GM23338 (cell line): ENCODE measurements at regions not wholly inside any gene's neighbourhood (a gene's known extent, or its start where the extent isn't known, plus 50 kb on each side); places are given as distances from the start of the nearest gene placed in this dataset.

Source experiments
- CREB1 ChIP-seq: fragments of 250-450 bp; sonication (Bioruptor Pico); IDR thresholded peaks from 2 replicates; pipeline ENCODE4 v1.5.0; 2020; ENCODE audit warnings: low read depth, mild to moderate bottlenecking, moderate library complexity
- ETS1 ChIP-seq: IDR thresholded peaks from 2 replicates; pipeline ENCODE4 v1.6.1; 2016; ENCODE audit warnings: antibody characterized with exemption
- EZH2 ChIP-seq: fragments of 200-600 bp; sonication (generic); IDR thresholded peaks from one replicate; pipeline ENCODE4 v1.8.0; 2017; ENCODE audit warnings: antibody characterized with exemption, mild to moderate bottlenecking, low read depth; ENCODE audit not compliant: unreplicated experiment
- JUNB ChIP-seq: IDR thresholded peaks from one replicate; pipeline ENCODE4 v1.6.1; 2016; ENCODE audit warnings: antibody characterized with exemption; ENCODE audit not compliant: unreplicated experiment
- NANOG ChIP-seq: IDR thresholded peaks from 2 replicates; pipeline ENCODE4 v1.6.1; 2016; ENCODE audit warnings: antibody characterized with exemption, borderline replicate concordance
- POLR2AphosphoS5 ChIP-seq: IDR thresholded peaks from 2 replicates; pipeline ENCODE4 v1.6.1; 2016; ENCODE audit warnings: antibody characterized with exemption, low read depth
- STAT1 ChIP-seq: IDR thresholded peaks from one replicate; pipeline ENCODE4 v1.6.1; 2016; ENCODE audit warnings: antibody characterized with exemption; ENCODE audit not compliant: unreplicated experiment
- TF ChIP-seq, protein P1 (sequence below), 2 experiments: fragments of 200-600 bp in 1 of 2; sonication (generic) in 1 of 2; conservative IDR thresholded peaks; 2 replicates each; pipeline versions ENCODE4 v1.5.1 to v1.6.1; 2016 to 2017; ENCODE audit warnings: antibody characterized with exemption in 2 of 2, low read depth in 2 of 2, mild to moderate bottlenecking in 2 of 2, moderate library complexity in 1 of 2

DNA sequence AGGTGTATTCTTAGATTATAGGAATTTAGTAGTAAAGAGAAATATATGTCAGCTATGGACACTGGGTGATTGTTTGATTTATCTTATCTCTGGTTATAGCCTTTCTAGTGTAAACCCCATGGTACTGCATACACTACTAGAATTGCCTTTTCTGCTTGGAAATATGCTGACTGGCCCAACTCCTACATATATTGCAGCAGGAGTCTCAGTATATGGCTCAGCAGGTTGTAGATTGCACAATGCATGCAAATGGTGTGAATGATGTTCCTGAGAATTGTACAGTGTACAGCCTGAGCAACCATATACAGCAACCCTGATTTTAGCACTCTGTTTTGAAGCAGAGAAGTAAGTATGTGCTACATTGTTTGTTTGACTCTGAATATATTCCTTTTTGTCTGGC, 153.4 kb upstream of the NPY start:
- TF ChIP-seq JUNB (no peak), ETS1 (no peak), POLR2AphosphoS5 (no peak), CREB1 (CRISPR knock-in tag) (no peak), NANOG (no peak), STAT1 (no peak), EZH2 (no peak)
- TF ChIP-seq, protein P1, sequence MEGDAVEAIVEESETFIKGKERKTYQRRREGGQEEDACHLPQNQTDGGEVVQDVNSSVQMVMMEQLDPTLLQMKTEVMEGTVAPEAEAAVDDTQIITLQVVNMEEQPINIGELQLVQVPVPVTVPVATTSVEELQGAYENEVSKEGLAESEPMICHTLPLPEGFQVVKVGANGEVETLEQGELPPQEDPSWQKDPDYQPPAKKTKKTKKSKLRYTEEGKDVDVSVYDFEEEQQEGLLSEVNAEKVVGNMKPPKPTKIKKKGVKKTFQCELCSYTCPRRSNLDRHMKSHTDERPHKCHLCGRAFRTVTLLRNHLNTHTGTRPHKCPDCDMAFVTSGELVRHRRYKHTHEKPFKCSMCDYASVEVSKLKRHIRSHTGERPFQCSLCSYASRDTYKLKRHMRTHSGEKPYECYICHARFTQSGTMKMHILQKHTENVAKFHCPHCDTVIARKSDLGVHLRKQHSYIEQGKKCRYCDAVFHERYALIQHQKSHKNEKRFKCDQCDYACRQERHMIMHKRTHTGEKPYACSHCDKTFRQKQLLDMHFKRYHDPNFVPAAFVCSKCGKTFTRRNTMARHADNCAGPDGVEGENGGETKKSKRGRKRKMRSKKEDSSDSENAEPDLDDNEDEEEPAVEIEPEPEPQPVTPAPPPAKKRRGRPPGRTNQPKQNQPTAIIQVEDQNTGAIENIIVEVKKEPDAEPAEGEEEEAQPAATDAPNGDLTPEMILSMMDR (conservative IDR thresholded peaks at IDR 0.05; ENCODE audit: low read depth in 2 of 2), result no peak
